Glutamatergic neuron (in vitro differentiated cells): ENCODE measurements at regions not wholly inside any gene's neighbourhood (a gene's known extent, or its start where the extent isn't known, plus 50 kb on each side); places are given as distances from the start of the nearest gene placed in this dataset.

ENCODE experiments used
- DNase-seq: peaks from one replicate; pipeline ENCODE4 v3.0.0; 2022
- H3K27ac Mint-ChIP-seq: one replicate; pipeline ENCODE4 v1.8.0; 2020; ENCODE audit warnings: mild to moderate bottlenecking, mixed read lengths, inconsistent platforms; ENCODE audit not compliant: unreplicated experiment
- H3K27me3 Mint-ChIP-seq: one replicate; pipeline ENCODE4 v1.8.0; 2020; ENCODE audit warnings: mild to moderate bottlenecking, moderate library complexity, mixed read lengths, inconsistent platforms; ENCODE audit not compliant: unreplicated experiment
- H3K36me3 Mint-ChIP-seq: one replicate; pipeline ENCODE4 v1.8.0; 2020; ENCODE audit warnings: mild to moderate bottlenecking, mixed read lengths, inconsistent platforms; ENCODE audit not compliant: unreplicated experiment
- H3K4me1 Mint-ChIP-seq: one replicate; pipeline ENCODE4 v1.8.0; 2020; ENCODE audit warnings: mild to moderate bottlenecking, low read depth, mixed read lengths, inconsistent platforms; ENCODE audit not compliant: unreplicated experiment
- H3K4me3 Mint-ChIP-seq: one replicate; pipeline ENCODE4 v1.8.0; 2020; ENCODE audit warnings: mild to moderate bottlenecking, mixed read lengths, inconsistent platforms; ENCODE audit not compliant: unreplicated experiment
- H3K9me3 Mint-ChIP-seq: one replicate; pipeline ENCODE4 v1.8.0; 2020; ENCODE audit warnings: mild to moderate bottlenecking, moderate library complexity, mixed read lengths, inconsistent platforms; ENCODE audit not compliant: unreplicated experiment
- TF ChIP-seq, protein P1 (sequence below): fragments of 200-600 bp; sonication (generic); IDR thresholded peaks from one replicate; pipeline ENCODE4 v1.5.0; 2021; ENCODE audit not compliant: partially characterized antibody, unreplicated experiment

GRCh38 chr6:12557765-12558164 is 158.8 kb upstream of the PHACTR1 start:
- H3K27me3 Mint-ChIP-seq: no peaks in the 10 kb centered on the region
- H3K36me3 Mint-ChIP-seq: peaks cover 14% of the 10 kb centered on the region
- no peak overlapping the region for H3K4me3 Mint-ChIP-seq
- TF ChIP-seq, protein P1, sequence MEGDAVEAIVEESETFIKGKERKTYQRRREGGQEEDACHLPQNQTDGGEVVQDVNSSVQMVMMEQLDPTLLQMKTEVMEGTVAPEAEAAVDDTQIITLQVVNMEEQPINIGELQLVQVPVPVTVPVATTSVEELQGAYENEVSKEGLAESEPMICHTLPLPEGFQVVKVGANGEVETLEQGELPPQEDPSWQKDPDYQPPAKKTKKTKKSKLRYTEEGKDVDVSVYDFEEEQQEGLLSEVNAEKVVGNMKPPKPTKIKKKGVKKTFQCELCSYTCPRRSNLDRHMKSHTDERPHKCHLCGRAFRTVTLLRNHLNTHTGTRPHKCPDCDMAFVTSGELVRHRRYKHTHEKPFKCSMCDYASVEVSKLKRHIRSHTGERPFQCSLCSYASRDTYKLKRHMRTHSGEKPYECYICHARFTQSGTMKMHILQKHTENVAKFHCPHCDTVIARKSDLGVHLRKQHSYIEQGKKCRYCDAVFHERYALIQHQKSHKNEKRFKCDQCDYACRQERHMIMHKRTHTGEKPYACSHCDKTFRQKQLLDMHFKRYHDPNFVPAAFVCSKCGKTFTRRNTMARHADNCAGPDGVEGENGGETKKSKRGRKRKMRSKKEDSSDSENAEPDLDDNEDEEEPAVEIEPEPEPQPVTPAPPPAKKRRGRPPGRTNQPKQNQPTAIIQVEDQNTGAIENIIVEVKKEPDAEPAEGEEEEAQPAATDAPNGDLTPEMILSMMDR: no peak
- peaks cover 3% of the 10 kb centered on the region for H3K9me3 Mint-ChIP-seq
- no peak overlapping the region for H3K27ac Mint-ChIP-seq
- no peak for DNase-seq
- H3K4me1 Mint-ChIP-seq: no peaks in the 10 kb centered on the region

GRCh38 chr6:12560315-12560714 is 156.3 kb upstream of the PHACTR1 start:
- Mint-ChIP-seq H3K9me3 (peaks cover 3% of the 10 kb centered on the region), H3K27ac (no peak overlapping the region), H3K4me3 (no peak overlapping the region), H3K4me1 (no peaks in the 10 kb centered on the region), H3K27me3 (no peaks in the 10 kb centered on the region), H3K36me3 (peaks cover 14% of the 10 kb centered on the region)
- no peak for DNase-seq
- TF ChIP-seq, protein P1: no peak

DNA sequence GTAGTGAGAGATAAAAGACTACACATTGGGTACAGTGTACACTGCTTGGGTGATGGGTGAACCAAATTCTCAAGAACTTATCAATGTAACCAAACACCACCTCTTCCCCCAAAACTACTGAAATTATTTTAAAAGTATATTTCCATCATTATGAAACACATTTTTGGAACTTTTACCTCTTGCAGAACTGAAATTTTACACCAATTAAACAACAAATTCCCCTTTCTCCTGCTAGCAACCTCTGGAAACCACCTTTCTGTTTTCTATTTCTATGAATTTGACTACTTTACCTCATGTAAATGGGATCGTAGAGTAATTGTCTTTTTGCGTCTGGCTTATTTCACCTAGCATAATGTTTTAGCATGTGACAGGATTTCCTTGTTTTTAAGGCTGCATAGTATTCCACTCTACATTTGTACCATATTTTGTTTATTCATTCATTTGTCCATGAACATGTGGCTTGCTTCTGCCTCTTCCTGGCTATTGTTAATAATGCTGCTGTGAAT is 149.9 kb upstream of the PHACTR1 start:
- TF ChIP-seq, protein P1: no peak
- DNase-seq: no peak
- no peaks in the 10 kb centered on the region for H3K4me1 Mint-ChIP-seq
- H3K27ac Mint-ChIP-seq: no peak overlapping the region
- no peaks in the 10 kb centered on the region for H3K9me3 Mint-ChIP-seq
- no peaks in the 10 kb centered on the region for H3K27me3 Mint-ChIP-seq
- H3K36me3 Mint-ChIP-seq: peaks cover 2% of the 10 kb centered on the region
- H3K4me3 Mint-ChIP-seq: no peak overlapping the region

- H3K4me3 Mint-ChIP-seq: no peak overlapping the region
- no peak for DNase-seq
- H3K27me3 Mint-ChIP-seq: no peaks in the 10 kb centered on the region
- TF ChIP-seq, protein P1: no peak
- H3K4me1 Mint-ChIP-seq: no peaks in the 10 kb centered on the region
- no peak overlapping the region for H3K27ac Mint-ChIP-seq
- no peaks in the 10 kb centered on the region for H3K9me3 Mint-ChIP-seq
- no peaks in the 10 kb centered on the region for H3K36me3 Mint-ChIP-seq
Measured at GRCh38 chr6:12567682-12568081, 148.9 kb upstream of the PHACTR1 start.

- Mint-ChIP-seq H3K9me3 (no peaks in the 10 kb centered on the region), H3K4me3 (no peak overlapping the region), H3K36me3 (no peaks in the 10 kb centered on the region), H3K27ac (no peak overlapping the region), H3K4me1 (peaks cover 5% of the 10 kb centered on the region), H3K27me3 (no peaks in the 10 kb centered on the region)
- TF ChIP-seq, protein P1: no peak
- no peak for DNase-seq
Measured at GRCh38 chr6:12569646-12570045, 146.9 kb upstream of the PHACTR1 start.
